Activated CD8-positive, alpha-beta T cell treated with anti-CD3 and anti-CD28 coated beads for 36 hours (primary cell): ENCODE measurements at regions not wholly inside any gene's neighbourhood (a gene's known extent, or its start where the extent isn't known, plus 50 kb on each side); places are given as distances from the start of the nearest gene placed in this dataset.
A peak's percentile ranks its signal among the peaks of the same experiment; 100 is the strongest.

ENCODE experiments used
- ATAC-seq: fragments of 200-7000 bp; cut with Tn5 transposase; one replicate; pipeline ENCODE4 v1.10.0; 2021; ENCODE audit warnings: mild to moderate bottlenecking, moderate library complexity
- CTCF ChIA-PET: fragments of 350-600 bp; sonication (Branson Sonifier 250); formaldehyde crosslinking; loops from one replicate; lab custom pipeline; 2021; ENCODE audit warnings: antibody characterized with exemption; lab: Charles Lee
- POLR2A ChIA-PET: fragments of 350-600 bp; sonication (Branson Sonifier 250); formaldehyde crosslinking; loops from one replicate; lab custom pipeline; 2021; ENCODE audit warnings: antibody characterized with exemption; lab: Charles Lee
- DNase-seq: peaks from one replicate; pipeline ENCODE4 v3.0.0-alpha.2; 2020
- H3K27ac Mint-ChIP-seq: one replicate; pipeline ENCODE4 v1.8.0; 2021; ENCODE audit warnings: mild to moderate bottlenecking, mixed read lengths
- H3K27me3 Mint-ChIP-seq: one replicate; pipeline ENCODE4 v1.8.0; 2021; ENCODE audit warnings: mixed read lengths
- H3K36me3 Mint-ChIP-seq: one replicate; pipeline ENCODE4 v1.8.0; 2021; ENCODE audit warnings: low read depth, mixed read lengths
- H3K4me1 Mint-ChIP-seq: one replicate; pipeline ENCODE4 v1.8.0; 2021; ENCODE audit warnings: low read depth, mixed read lengths
- H3K4me3 Mint-ChIP-seq: one replicate; pipeline ENCODE4 v1.8.0; 2021; ENCODE audit warnings: mild to moderate bottlenecking, moderate library complexity, mixed read lengths
- H3K9me3 Mint-ChIP-seq: one replicate; pipeline ENCODE4 v1.8.0; 2021; ENCODE audit warnings: mixed read lengths
- intact Hi-C: fragments of 100-400 bp; cut with micrococcal nuclease; formaldehyde crosslinking; loops from one replicate; pipeline ENCODE4 v1.10.0; 2022
- TF ChIP-seq, protein P1 (sequence below): fragments of 200-600 bp; IDR thresholded peaks from one replicate; pipeline ENCODE4 v1.8.0; 2022; ENCODE audit warnings: antibody characterized with exemption, mild to moderate bottlenecking

GRCh38 chr1:106768077-106768476 is 288.4 kb upstream of the PRMT6 start:
- intact Hi-C loops: no loop called here
- ATAC-seq: no peak
- no peak for DNase-seq
- TF ChIP-seq, protein P1, sequence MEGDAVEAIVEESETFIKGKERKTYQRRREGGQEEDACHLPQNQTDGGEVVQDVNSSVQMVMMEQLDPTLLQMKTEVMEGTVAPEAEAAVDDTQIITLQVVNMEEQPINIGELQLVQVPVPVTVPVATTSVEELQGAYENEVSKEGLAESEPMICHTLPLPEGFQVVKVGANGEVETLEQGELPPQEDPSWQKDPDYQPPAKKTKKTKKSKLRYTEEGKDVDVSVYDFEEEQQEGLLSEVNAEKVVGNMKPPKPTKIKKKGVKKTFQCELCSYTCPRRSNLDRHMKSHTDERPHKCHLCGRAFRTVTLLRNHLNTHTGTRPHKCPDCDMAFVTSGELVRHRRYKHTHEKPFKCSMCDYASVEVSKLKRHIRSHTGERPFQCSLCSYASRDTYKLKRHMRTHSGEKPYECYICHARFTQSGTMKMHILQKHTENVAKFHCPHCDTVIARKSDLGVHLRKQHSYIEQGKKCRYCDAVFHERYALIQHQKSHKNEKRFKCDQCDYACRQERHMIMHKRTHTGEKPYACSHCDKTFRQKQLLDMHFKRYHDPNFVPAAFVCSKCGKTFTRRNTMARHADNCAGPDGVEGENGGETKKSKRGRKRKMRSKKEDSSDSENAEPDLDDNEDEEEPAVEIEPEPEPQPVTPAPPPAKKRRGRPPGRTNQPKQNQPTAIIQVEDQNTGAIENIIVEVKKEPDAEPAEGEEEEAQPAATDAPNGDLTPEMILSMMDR: no peak
- CTCF ChIA-PET: no interaction called here
- H3K36me3 Mint-ChIP-seq: no peaks in the 10 kb centered on the region
- POLR2A ChIA-PET: no interaction called here
- H3K4me1 Mint-ChIP-seq: no peaks in the 10 kb centered on the region
- H3K4me3 Mint-ChIP-seq: no peak overlapping the region
- H3K27ac Mint-ChIP-seq: no peak overlapping the region
- H3K9me3 Mint-ChIP-seq: no peaks in the 10 kb centered on the region
- H3K27me3 Mint-ChIP-seq: no peaks in the 10 kb centered on the region

DNA sequence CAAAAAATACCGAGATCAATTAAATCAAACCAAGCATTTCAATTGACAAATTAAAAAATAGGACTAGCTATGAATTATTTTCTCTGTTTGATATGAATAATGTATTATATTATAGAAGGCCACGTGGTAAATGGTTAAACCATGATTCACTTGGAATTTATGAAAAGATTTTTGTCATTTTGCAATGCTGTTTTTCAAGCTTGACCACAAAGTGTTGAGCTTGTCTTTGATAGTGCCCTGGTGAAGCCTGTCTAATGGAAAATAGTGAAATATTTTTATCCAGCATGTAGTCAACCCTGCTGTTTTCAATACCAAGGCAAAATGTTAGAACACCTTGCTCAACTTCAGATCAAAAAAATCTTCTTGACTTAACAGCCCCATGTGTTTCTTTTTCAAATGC is 288.0 kb upstream of the PRMT6 start:
- Mint-ChIP-seq H3K9me3 (no peaks in the 10 kb centered on the region), H3K4me3 (no peak overlapping the region), H3K4me1 (no peaks in the 10 kb centered on the region), H3K27ac (no peak overlapping the region), H3K36me3 (no peaks in the 10 kb centered on the region), H3K27me3 (no peaks in the 10 kb centered on the region)
- TF ChIP-seq, protein P1: no peak
- CTCF ChIA-PET: no interaction called here
- DNase-seq: no peak
- POLR2A ChIA-PET: no interaction called here
- intact Hi-C loops: no loop called here
- ATAC-seq: no peak

- ChIA-PET CTCF (interaction anchor here (1.0 kb wide), 1 partner anchor 164 kb away, joined by 3 read pairs; no protein-coding TSS in a partner anchor), POLR2A (no interaction called here)
- DNase-seq (no peak), ATAC-seq (no peak)
- no peaks in the 10 kb centered on the region for H3K36me3 Mint-ChIP-seq
- no peak overlapping the region for H3K27ac Mint-ChIP-seq
- TF ChIP-seq, protein P1: no peak
- H3K27me3 Mint-ChIP-seq: no peaks in the 10 kb centered on the region
- intact Hi-C loops: no loop called here
- H3K4me3 Mint-ChIP-seq: no peak overlapping the region
- H3K4me1 Mint-ChIP-seq: no peaks in the 10 kb centered on the region
- H3K9me3 Mint-ChIP-seq: peaks cover 7% of the 10 kb centered on the region
Measured at GRCh38 chr1:106773206-106773605, 283.3 kb upstream of the PRMT6 start.

- CTCF ChIA-PET: no interaction called here
- POLR2A ChIA-PET: interaction anchor here (0.6 kb wide), 1 partner anchor 149 kb away, joined by 4 read pairs; no protein-coding TSS in a partner anchor
- Mint-ChIP-seq H3K27me3 (no peaks in the 10 kb centered on the region), H3K4me3 (no peak overlapping the region), H3K27ac (no peak overlapping the region), H3K4me1 (no peaks in the 10 kb centered on the region), H3K36me3 (no peaks in the 10 kb centered on the region), H3K9me3 (peaks cover 1% of the 10 kb centered on the region)
- intact Hi-C loops: no loop called here
- ATAC-seq (no peak), DNase-seq (no peak)
- TF ChIP-seq, protein P1: no peak
Measured at GRCh38 chr1:106780066-106780465, 276.4 kb upstream of the PRMT6 start.

GRCh38 chr1:106780806-106781569 is 275.5 kb upstream of the PRMT6 start:
- ATAC-seq: no peak
- Mint-ChIP-seq H3K27me3 (no peaks in the 10 kb centered on the region), H3K9me3 (no peaks in the 10 kb centered on the region), H3K4me3 (no peak overlapping the region), H3K36me3 (no peaks in the 10 kb centered on the region), H3K4me1 (no peaks in the 10 kb centered on the region), H3K27ac (no peak overlapping the region)
- intact Hi-C loops: no loop called here
- TF ChIP-seq, protein P1: peak; percentile 55
- ChIA-PET POLR2A (interaction anchor here (0.6 kb wide), 1 partner anchor 148 kb away, joined by 4 read pairs; no protein-coding TSS in a partner anchor), CTCF (no interaction called here)
- no peak for DNase-seq
